ENCODE measurements at regions not wholly inside any gene's neighbourhood (a gene's known extent, or its start where the extent isn't known, plus 50 kb on each side); places are given as distances from the start of the nearest gene placed in this dataset.
A peak's percentile ranks its signal among the peaks of the same experiment; 100 is the strongest.

DNA sequence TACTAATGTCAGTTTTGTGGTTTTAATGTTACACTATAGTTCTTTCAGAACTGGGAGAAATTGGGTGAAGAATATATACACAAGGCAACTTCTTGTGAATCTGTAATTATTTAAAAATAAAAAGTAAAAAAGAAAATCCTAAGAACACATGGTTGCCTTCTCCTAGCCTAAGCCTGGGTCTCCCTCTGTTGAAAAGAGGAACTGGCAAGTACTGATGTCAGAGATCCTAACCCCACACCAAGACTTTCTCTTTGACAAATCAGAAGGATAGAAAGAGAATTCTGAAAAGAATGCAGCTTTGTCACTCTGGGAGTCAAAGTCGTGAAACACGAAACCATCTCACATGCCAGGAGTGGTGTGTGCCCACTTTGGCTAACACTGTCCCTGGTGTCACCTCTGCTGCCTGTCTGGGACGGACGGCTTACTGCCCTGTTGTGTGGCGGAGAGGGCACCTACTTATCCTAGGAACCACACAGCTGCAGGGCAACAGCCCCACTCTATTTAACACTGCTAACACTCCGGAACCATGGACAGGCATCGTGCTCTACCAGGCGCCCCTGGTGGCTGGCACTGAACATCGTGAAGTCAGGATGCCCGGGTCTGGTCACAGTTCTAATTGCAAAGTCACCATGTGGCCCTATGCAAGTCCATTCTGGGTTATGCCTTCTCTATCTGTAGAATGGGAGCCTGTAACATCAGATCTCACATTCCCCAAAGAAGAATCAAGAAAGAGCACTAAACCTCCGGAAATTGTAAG is 108.7 kb upstream of the CD82 start:
- TF ChIP-seq, protein P1, sequence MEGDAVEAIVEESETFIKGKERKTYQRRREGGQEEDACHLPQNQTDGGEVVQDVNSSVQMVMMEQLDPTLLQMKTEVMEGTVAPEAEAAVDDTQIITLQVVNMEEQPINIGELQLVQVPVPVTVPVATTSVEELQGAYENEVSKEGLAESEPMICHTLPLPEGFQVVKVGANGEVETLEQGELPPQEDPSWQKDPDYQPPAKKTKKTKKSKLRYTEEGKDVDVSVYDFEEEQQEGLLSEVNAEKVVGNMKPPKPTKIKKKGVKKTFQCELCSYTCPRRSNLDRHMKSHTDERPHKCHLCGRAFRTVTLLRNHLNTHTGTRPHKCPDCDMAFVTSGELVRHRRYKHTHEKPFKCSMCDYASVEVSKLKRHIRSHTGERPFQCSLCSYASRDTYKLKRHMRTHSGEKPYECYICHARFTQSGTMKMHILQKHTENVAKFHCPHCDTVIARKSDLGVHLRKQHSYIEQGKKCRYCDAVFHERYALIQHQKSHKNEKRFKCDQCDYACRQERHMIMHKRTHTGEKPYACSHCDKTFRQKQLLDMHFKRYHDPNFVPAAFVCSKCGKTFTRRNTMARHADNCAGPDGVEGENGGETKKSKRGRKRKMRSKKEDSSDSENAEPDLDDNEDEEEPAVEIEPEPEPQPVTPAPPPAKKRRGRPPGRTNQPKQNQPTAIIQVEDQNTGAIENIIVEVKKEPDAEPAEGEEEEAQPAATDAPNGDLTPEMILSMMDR (IDR thresholded peaks at IDR 0.05), result peak in 4 of 6 experiments; percentile 7 to 38 (median 34)
- no peak for TF ChIP-seq POLR2A (IDR thresholded peaks at IDR 0.05)

Measured in thyroid gland (tissue), 4 donors.